ENCODE measurements at regions not wholly inside any gene's neighbourhood (a gene's known extent, or its start where the extent isn't known, plus 50 kb on each side); places are given as distances from the start of the nearest gene placed in this dataset.

GRCh38 chr20:11296221-11296620, 621.5 kb upstream of the BTBD3 start:
- TF ChIP-seq RAD21 (IDR thresholded peaks at IDR 0.05; ENCODE audit: low read length) (no peak), EZH2phosphoT487 (IDR thresholded peaks at IDR 0.05; ENCODE audit: borderline replicate concordance, low read depth) (no peak), CTCF (IDR thresholded peaks at IDR 0.05) (no peak), FOXM1 (IDR thresholded peaks at IDR 0.05; ENCODE audit: low read depth) (no peak)
